Kidney epithelial cell (primary cell): ENCODE measurements at regions not wholly inside any gene's neighbourhood (a gene's known extent, or its start where the extent isn't known, plus 50 kb on each side); places are given as distances from the start of the nearest gene placed in this dataset.

Experiments
- DNase-seq: peaks from one replicate; pipeline ENCODE4 v3.0.0-alpha.2; 2010; ENCODE audit warnings: low read depth
- H3K27me3 ChIP-seq: 2 replicates; pipeline ENCODE4 v1.6.0; 2011; ENCODE audit warnings: low read length; ENCODE audit not compliant: control insufficient read depth, insufficient read depth
- H3K36me3 ChIP-seq: 2 replicates; pipeline ENCODE4 v1.5.1; 2011; ENCODE audit warnings: low read length; ENCODE audit not compliant: control insufficient read depth, insufficient read depth
- H3K4me3 ChIP-seq: 2 replicates; pipeline ENCODE4 v1.5.1; 2011; ENCODE audit warnings: low read depth, mild to moderate bottlenecking, control low read depth, low read length
- TF ChIP-seq, protein P1 (sequence below): IDR thresholded peaks from 2 replicates; pipeline ENCODE4 v1.5.1; 2011; ENCODE audit warnings: mild to moderate bottlenecking, moderate library complexity, low read length, control low read depth, inconsistent platforms; ENCODE audit not compliant: insufficient read depth, poor library complexity, severe bottlenecking

DNA sequence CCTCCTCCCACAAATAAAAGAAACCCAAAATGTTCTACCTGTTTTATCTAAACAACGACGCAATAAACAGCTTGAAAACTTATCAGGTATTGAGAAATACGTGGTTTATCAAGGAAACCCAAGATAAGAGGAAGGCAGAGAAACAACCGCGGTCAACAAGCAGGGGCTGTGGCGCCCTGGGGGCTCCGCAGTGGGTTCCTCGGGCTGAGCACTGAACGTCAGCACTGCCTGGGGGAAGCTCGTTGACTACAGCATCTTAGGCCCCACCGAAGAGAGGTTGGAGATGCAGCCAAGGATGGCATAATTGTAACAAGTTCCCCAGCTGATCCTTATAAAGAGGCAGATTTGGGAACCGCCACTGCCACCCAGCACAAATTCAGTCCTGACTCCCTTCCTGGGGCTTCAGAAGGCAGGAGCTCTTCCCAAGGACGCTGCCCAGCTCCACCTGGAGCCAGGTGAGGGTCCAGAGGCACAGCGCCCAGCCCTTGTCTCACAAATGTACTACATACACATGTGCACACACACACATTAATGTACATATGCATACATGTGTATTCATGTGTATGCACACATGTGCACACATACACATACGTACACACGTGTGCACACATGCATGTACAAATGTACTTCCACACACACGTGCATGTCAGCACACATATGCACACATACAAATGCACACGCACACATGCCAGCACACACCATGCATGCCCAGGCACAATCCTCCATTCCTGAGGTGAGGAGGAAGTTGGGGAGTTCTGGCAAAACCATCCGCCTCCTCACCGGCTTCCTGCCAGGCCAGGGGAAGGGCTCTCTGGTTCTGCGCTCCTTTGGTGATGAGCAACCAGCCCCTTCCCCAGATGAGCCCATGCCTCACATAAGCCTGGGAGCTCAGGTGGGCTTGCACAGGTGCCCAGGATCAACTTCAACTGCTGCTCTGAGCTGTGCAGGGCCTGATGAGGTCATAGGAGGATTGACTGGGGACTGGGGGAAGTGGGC lies 251.1 kb downstream of the NPHP4 start:
- TF ChIP-seq, protein P1, sequence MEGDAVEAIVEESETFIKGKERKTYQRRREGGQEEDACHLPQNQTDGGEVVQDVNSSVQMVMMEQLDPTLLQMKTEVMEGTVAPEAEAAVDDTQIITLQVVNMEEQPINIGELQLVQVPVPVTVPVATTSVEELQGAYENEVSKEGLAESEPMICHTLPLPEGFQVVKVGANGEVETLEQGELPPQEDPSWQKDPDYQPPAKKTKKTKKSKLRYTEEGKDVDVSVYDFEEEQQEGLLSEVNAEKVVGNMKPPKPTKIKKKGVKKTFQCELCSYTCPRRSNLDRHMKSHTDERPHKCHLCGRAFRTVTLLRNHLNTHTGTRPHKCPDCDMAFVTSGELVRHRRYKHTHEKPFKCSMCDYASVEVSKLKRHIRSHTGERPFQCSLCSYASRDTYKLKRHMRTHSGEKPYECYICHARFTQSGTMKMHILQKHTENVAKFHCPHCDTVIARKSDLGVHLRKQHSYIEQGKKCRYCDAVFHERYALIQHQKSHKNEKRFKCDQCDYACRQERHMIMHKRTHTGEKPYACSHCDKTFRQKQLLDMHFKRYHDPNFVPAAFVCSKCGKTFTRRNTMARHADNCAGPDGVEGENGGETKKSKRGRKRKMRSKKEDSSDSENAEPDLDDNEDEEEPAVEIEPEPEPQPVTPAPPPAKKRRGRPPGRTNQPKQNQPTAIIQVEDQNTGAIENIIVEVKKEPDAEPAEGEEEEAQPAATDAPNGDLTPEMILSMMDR: no peak
- DNase-seq: no peak
- Histone ChIP-seq H3K4me3 (no peak overlapping the region), H3K27me3 (peaks cover 5% of the 10 kb centered on the region), H3K36me3 (no peaks in the 10 kb centered on the region)

DNA sequence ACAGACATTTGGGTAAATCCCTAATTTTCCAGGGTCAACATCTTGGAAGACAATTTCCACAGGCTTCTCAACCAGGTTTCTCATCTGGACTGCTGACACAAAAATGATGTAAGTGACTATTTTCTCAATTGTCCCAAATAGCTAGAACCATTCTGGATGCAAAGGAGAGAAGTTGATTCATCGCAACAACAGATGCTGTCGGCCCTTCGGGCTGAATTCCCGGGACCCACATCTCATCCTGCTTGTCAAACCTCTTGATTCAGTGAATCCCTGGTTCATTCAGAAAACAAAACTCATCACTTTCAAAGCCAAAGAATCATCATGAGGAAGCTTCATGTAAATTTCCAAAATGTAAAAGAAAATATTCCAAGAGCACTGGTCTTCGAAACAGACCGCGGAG lies 251.8 kb downstream of the NPHP4 start:
- H3K27me3 ChIP-seq: peaks cover 3% of the 10 kb centered on the region
- TF ChIP-seq, protein P1: no peak

DNA sequence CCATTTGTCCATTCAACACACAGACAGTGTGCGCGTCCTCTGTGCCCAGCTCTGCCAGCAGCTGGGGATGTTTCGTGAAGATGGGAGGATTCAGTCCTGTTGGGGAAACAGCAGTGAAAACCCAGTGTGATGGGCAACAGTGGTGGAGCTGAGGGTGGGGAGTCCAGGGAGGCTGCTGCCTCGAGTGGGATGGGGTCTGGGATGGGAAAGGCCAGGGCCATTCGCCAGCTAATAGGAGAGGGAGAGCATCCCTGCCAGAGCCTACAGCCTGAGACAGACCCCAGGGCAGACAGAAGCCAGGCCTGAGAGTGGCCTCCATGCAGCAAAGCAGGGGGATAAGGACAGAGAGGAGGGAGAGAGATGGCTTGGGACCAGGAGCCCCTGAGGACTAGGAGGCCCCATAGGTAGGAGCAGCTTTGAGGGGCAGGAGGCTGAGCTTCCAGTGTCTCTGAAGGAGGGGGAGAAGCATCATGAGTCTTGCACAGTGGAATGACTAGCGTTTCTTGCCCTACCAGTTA lies 252.6 kb downstream of the NPHP4 start:
- no peaks in the 10 kb centered on the region for H3K36me3 ChIP-seq
- no peak overlapping the region for H3K4me3 ChIP-seq
- TF ChIP-seq, protein P1: no peak
- DNase-seq: no peak
- peaks cover under 1% of the 10 kb centered on the region for H3K27me3 ChIP-seq

More for the DNA sequence above, 251.8 kb downstream of the NPHP4 start:
- DNase-seq: no peak
- no peaks in the 10 kb centered on the region for H3K36me3 ChIP-seq
- no peak overlapping the region for H3K4me3 ChIP-seq

DNA sequence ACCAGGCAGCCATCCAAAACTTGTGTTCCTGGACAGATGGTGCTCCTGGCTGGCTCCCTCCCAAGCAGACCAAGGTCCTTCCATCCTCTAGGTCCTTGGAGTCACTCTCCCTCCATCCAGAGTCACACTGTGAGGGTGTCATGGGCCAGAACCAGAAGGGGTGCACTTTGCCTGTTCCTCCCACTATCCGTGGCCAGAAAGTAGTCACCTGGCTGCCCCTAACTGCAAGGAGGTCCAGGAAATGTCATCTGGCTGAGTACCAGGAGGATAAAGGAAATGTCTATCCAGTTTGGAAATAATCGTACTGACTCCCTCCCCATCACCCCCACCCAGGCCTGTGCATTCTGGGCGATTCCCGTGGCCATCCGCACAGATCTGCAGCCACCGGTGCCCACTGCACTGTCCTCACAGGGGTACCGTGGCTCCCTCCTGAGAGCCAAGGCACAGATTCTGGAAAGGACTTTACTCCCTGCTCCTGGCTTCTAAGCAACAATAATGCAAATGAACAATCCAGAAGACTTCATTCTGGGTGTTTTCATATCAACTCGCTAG lies 253.2 kb downstream of the NPHP4 start:
- no peak for DNase-seq
- H3K4me3 ChIP-seq: no peak overlapping the region
- H3K27me3 ChIP-seq: no peaks in the 10 kb centered on the region
- TF ChIP-seq, protein P1: no peak
- no peaks in the 10 kb centered on the region for H3K36me3 ChIP-seq

DNA sequence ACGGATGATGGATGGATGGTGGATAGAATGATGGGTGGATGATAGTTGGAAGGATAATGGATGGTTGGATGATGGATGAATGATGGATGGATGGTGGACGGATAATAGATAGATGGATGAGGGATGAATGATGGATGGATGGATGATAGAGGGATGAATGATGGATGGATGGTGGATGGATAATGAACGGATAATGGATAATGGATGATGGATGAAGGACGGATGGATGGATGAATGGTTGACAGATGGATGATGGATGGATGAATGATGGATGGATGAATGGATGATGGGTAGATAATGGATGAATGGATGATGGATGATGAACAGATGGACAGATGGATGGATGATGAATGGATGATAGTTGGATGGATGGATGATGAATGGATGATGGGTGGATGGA lies 255.1 kb downstream of the NPHP4 start:
- H3K36me3 ChIP-seq: no peaks in the 10 kb centered on the region
- no peak for DNase-seq
- H3K27me3 ChIP-seq: no peaks in the 10 kb centered on the region
- no peak overlapping the region for H3K4me3 ChIP-seq
- TF ChIP-seq, protein P1: no peak
